ENCODE measurements at regions not wholly inside any gene's neighbourhood (a gene's known extent, or its start where the extent isn't known, plus 50 kb on each side); places are given as distances from the start of the nearest gene placed in this dataset.

DNA sequence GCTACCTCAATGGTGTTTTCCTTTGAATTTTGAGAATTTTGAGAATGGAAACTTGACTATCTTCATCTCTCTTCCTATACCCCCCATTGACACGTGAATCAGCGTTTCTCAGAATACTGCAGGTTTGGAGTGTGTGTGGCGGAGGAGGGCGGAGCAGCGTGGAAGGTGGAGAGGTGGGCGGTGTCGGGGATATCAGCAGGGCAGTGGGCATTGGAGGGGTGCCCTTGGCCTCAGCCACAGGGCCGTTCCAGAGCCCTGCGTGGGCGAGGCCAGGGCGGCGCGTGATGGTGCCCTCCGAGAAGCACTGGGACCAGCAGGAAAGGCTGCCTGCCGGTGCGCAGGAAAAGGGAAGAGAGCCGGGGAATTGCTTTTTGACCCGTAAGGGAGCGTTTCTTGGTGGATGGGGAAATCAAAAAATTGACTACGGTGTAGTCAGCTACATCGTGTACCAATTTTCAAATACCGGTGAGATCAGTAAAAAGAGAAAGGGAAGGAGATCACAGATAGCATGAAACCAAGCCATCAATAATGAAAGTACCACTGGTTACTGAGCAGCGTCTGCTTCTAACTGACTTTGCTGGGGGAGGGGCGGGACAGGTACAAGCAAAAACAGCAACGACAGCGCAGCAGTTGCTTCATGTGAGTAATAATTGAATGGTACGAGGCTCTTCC lies 82.7 kb upstream of the DUSP22 start:
- no peak for DNase-seq (ENCODE audit: low read depth)

DNA sequence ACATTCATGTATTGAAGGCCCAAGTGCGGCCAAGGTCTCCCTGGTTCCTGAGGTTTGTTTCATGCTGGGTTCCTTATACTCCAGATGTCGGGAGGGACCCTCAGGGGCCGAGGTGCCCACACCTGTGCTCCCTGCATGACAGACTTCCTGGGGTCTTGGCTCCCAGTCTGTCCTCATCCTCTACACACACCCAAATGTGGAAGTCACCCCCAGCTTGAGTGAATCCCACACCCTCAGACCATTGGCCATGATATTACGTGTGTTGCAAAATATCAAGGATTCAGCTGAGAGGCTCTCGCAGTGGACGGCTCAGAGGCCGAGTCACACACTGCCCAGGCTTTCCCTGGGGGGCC lies 82.2 kb upstream of the DUSP22 start:
- no peak for DNase-seq (ENCODE audit: low read depth)

DNA sequence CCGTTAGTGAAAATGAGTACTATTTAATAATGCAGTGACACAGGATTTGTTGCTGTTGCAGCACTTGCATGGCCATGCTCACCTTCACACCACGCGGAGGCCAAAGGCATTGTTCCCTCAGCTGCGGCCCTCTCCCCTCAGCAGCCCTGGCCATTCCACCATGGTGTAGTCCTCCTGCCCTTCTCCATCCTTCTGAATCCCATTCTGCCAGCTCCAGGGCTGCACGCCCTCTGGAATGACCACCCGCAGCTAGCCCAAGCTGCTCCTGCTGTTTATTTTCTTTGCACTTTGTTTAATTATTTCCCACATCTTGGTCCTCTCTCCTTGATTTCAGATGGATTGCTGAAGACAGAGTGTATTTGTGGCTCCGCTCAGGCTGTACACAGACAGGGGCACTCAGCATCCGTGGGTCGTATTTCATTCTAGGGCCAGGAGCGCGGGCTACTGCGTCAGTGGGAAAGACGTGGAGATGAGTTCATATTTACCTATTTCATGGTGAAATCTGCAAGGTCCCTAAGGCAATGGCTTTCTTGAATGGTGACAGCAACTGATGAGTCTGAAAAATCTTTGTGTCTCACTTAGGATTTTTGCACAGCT lies 81.4 kb upstream of the DUSP22 start:
- no peak for DNase-seq (ENCODE audit: low read depth)

DNA sequence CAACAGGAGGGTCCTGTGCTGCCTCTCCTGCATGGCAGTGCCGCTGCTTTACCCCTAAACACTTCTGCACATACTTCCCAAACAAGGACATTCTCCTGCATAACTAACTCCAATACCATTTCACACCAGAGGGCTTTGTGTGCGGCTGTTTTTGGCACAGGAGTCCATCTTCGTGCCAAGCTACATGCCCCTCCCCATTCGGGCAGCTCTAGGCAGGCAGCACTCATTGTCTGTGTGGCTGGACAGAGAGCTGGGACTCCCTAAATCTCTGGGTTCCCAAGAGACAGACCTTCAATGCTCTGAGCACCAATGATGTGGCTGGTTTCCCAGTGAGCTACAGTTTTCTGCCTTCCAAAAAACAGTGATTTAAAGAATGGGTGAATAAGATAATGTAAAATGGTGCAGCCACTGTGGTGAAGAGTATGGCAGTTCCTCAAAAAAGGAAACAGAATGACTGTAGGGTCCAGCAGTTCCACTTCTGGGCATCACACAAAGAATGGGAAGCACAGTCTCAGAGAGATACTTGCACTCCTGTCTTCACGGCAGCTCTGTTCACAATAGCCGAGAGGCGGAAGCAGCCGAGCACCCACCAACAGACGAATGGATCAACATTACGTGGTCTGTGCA lies 80.3 kb upstream of the DUSP22 start:
- DNase-seq (ENCODE audit: low read depth) = no peak

GRCh38 chr6:213284-213683 lies 79.0 kb upstream of the DUSP22 start:
- no peak for DNase-seq (ENCODE audit: low read depth)

DNA sequence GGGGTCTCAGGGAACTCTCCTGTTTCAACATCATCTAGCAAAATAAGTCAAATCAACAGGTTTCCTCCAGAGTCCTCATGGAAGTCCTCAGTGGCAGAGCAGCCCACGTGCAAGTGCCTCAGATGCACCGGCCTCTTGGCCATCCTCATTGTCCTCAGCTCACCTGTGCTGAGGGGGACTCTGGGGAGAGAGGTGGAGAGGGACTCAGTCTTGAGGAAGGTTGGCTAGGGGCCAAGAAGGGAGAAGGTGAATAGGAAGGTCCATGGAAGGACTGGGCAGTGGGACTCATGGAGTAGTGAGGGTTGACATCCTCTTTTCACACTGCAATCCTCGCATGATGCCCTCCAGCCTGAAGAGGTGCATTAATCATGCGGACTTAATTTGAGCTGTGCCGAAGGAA lies 77.9 kb upstream of the DUSP22 start:
- no peak for DNase-seq (ENCODE audit: low read depth)

DNA sequence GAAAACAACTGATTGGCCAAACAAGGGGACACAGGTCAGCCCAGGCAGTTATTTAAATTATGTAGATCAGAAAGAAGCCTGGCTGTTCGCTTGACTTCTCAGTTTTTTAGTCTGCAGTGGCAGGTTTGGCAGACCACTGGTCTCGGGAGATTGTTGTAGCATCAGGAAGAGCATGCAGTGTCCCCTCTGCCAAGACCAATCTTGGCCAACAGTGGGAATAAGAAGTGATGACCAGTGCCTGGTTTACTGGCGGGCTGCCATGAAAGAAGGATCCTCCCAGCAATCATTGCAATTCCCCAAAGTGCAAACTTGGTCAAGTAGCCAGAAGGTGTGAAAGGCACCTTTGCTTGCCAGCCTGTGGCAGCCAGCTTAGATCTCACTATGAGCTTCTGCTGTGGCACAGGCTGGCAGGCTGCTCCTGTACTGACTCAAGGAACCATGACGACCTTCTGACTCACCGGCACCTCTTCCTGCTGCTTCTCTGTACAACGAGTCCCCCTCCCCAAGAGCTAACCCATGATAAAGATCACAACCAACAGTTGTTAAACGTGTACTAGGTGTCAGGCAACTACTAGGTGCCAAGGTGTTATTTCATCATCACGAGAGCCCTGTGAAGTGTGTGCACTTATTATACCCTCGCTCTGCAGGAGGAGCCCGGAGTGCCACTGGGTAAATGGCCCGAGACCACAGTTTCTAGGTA lies 76.8 kb upstream of the DUSP22 start:
- DNase-seq (ENCODE audit: low read depth) = no peak

- DNase-seq (ENCODE audit: low read depth) = no peak
Measured at GRCh38 chr6:217048-217659, 75.1 kb upstream of the DUSP22 start.

- no peak for DNase-seq (ENCODE audit: low read depth)
Measured at GRCh38 chr6:218153-219018, 73.9 kb upstream of the DUSP22 start.

DNA sequence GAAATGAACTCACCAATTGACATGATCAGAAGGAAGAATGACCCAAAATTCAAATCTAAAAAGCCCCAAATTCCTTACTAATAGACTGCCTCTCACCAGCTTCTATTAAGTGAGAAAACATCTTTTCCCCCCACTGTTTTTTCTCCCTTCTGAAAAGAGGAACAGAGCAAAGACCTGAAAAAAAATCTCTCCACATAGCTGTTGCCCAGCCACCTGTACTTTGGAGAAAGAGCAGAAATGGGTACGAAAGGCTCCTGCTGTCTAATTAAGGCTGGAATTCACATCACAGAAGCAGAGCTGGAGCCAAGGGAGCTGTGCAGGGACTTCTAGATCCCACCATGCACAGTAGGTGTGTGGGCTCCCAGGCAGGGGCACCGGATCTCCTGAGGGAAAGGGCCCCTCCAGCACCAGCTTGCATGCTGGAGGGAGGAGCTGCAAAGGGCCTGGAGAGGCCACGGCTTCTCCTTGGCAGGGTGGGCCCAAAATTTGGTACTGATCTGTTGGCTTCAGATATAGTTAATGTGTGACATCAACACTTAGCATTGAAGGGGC lies 73.2 kb upstream of the DUSP22 start:
- no peak for DNase-seq (ENCODE audit: low read depth)

- no peak for DNase-seq (ENCODE audit: low read depth)
Measured at GRCh38 chr6:219641-220198, 72.6 kb upstream of the DUSP22 start.

- DNase-seq (ENCODE audit: low read depth) = no peak
Measured at GRCh38 chr6:220312-220711, 72.0 kb upstream of the DUSP22 start.

GRCh38 chr6:220721-221475 lies 71.4 kb upstream of the DUSP22 start:
- no peak for DNase-seq (ENCODE audit: low read depth)

GRCh38 chr6:221531-222349 lies 70.5 kb upstream of the DUSP22 start:
- DNase-seq (ENCODE audit: low read depth) = no peak

GRCh38 chr6:222468-222867 lies 69.8 kb upstream of the DUSP22 start:
- no peak for DNase-seq (ENCODE audit: low read depth)

DNA sequence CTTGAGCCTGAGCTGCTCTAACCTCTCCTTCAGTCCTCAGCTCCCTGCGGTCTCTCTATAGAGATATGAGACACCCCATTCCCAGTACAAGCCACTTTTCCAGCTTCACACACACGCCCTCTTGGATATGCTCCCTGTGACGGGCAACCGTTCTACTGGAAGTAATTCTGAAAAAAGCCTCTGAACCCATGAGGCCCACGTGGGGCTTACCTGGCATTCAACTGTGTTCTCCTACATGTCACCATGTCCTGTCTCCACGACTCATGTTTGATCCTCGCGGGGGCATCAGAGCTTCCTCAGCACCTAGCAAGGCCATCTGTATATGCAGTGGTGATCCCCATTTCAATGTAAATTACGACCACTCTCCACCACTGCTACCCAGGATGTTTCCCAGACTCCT lies 69.2 kb upstream of the DUSP22 start:
- DNase-seq (ENCODE audit: low read depth) = no peak

DNA sequence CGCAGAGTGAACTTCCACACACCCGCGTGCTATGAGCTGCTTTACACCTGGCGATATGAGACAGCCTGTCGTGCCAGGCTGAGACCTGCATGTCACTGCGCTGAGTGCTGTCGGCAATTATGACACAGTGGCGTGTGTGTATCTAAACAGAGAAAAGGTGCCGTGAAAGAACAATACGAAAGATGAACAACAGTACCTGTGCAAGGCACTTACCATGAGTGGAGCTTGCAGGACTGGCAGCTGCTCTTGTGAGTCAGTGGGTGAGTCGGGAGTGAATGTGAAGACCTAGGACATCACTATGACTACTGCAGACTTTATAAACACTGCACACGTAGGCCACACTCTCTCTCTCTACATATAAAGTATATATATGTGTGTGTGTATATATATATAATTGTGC lies 68.5 kb upstream of the DUSP22 start:
- no peak for DNase-seq (ENCODE audit: low read depth)

DNA sequence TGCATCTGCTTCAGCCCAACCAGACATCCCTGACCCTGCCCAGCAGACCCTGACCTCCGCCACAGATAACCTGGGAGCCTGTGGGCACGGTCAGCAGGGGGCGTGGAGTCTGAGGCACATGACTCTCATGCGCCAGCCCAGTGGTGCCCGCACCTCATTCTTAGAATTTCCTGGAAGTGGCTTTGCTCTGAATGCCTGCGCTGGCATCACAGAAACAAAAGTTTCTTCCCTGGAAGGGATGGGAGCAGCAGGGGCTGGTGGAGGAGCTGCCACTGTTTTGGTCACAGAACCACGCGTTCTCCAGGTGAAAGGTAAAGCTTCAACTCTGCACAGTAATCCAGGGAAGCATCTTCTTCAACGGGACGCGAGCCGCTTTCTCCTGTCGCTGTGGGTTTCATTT lies 67.9 kb upstream of the DUSP22 start:
- no peak for DNase-seq (ENCODE audit: low read depth)

DNA sequence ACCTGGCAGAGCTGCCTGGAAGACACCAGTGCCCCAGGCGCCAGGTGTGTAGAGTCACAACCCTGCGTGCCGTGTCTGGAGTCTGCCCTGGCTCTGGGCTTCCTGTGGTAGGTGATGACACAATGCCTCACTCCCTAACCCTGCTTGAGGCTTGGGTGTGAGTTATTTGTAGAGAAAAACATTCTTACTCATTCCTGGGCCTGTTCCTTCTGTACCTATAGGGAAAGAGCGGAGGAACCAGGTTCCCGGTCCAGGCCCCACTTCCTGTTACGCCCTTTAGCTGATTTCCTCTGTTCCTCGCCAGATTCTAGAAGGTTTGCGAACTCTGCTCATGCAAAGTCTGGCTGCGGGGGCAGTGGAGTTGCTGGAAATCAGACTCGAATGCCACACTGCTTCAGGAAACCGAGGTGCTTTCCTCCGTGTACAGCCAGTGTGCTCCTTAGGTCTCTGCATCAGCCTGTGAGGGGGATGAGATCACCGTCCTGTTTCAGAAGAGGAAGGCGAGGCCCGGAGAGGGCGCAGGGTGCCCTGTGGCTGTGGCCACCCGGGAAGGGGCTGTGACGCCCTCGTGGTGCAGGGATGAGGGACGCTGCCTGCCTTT lies 67.1 kb upstream of the DUSP22 start:
- no peak for DNase-seq (ENCODE audit: low read depth)

Data from stimulated activated CD8-positive, alpha-beta memory T cell treated with anti-CD3 and anti-CD28 coated beads, Interleukin-15, amount 100 ng/mL, for 1 hour (primary cell).